ENCODE measurements at regions not wholly inside any gene's neighbourhood (a gene's known extent, or its start where the extent isn't known, plus 50 kb on each side); places are given as distances from the start of the nearest gene placed in this dataset.

DNA sequence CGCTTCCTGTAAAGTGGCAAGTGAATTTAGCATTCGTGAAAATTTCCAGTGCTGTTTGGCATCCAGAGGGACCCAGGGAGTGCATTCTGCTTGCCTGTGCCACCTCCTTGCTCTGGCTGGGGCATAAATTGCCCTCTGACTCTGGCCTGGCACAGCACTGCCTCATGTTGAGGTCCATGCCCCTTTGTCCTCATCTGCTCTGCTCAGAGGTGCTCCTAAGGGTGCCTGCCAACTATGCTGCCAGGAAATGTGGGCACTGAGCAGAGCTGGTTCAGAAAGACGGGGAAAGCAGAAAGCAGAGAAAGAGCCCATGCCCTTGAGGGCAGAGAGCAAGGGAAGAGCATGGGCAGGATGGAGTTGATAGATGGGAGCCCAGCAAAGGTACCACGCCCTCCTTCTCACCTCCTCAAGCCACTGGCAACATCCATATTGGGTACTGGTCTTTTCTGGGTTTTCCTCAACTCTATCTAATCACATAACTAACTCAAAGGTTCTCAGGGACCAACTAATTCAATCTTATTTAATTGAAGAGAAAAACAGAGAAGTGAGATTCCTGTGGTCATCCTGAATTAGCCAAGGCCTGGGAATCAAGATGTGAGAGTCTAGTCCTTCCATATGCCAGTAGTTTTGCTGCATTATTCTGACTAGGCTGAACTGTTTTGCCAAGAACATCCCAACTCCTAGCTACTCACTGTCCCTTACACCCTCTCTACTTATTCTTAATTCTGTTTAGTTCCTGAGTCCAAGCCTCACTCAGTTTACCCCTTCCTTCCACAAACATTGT is 441.5 kb upstream of the TNP1 start:
- no peak for DNase-seq (ENCODE audit: low read depth)

DNA sequence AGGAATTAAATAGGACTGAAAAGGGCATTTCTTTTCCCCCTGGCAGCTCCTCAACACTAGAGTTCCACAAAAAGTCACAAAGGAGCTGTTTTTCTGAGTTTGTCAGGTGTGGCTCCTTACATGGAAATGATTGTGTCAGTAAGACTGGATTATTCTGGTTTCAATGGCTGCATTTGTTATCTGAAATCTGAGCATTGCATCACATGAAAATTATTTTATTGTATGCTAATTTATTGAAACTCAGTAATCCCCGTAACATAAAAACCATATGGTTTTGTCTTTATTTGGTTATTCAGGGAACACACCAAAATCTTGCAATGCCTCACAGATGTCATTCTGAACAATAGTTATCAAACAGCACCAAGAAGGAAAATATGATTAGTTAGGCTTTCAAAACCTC is 439.7 kb upstream of the TNP1 start:
- no peak for DNase-seq (ENCODE audit: low read depth)

DNA sequence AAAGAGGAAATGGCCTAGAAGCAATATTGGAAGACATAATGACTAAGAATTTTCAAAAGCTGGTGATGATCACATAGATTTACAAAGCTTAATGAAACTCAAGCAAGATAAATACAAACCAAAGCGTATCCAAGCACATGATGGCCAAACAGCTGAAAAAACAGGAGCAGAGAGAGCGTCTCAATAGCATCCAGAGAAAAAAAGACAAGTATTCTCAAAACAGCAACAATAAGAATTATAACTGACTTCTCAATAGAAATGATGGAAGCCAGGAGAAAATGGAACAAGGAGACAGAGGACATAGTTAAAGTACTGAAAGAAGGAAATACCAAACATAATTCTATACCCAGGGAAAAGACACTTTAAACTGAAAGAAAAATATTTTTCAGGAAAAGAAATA is 437.2 kb upstream of the TNP1 start:
- no peak for DNase-seq (ENCODE audit: low read depth)

DNA sequence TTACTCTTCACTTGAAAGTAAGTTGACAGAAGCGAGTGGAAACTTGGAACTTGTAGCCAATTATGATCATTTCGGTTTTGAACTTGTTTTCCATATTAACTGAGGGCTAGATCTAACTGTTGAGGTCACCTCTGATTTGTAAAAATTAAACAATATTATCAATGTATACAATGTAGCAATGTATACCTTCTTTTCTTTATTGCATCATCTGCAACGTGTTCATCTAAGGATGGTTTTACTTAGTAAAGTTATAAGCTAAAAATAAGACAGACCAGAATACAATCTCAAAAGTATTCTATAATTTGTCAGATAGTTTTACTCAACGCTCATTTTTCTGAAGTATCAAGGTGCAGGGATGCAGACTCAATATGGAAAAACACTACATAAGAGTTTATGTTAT is 435.0 kb upstream of the TNP1 start:
- DNase-seq (ENCODE audit: low read depth) = no peak

DNA sequence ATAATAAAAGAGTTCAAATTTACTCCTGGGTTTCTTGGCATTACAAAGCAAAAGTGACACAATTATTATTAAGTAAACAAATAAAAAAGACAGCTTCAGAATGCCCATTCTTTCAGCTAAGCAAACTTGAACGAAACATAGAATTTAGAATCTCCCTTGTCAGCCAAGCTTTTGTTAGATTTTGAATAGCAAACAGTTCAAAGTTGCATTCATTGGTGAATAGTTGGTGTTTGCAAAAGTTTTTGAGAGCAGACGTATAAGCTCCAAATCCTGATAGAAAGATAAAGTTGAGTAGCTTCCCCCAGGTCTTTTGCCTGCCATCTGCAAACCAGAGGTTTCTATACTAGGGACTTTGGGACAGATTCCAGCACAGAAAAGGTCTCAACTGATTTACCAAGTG is 434.3 kb upstream of the TNP1 start:
- DNase-seq (ENCODE audit: low read depth) = no peak

DNA sequence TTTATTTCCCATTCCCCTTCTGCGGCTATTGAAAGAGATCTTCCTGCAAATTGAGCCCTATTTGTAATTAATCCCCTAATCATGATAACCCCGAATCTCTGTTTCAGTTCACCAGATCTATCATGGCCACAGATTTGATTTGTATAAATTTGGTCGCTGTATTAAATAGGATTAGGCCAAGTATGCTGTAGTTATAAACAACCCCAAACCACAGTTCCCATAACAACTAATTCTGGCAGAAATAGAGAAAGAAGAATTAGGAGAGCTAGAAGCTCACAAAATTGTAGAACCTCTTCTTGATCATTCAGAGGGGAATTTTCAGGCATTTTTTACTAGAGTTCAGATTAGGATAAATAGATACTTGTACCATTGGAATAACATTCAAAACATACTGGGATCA is 433.7 kb upstream of the TNP1 start:
- DNase-seq (ENCODE audit: low read depth) = no peak

DNA sequence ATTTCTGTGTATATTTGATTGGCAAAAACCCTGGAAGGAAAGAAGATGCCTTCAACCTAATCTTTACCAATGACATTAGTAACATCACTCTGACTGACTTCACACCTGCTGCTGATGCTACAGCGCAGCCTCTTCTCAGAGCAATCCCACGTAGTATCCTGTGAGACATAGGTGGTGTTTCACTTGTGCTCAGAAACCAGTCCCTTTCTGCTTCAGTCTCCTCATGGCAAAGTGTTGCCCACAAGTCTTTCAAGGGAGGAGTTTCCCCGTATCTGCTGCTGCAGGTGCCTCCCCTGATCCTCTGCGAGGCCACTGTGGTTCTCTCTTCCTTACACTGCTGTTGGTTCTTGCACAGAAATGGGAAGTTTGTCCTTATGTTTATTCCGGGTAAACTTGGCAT is 433.2 kb upstream of the TNP1 start:
- DNase-seq (ENCODE audit: low read depth) = no peak

DNA sequence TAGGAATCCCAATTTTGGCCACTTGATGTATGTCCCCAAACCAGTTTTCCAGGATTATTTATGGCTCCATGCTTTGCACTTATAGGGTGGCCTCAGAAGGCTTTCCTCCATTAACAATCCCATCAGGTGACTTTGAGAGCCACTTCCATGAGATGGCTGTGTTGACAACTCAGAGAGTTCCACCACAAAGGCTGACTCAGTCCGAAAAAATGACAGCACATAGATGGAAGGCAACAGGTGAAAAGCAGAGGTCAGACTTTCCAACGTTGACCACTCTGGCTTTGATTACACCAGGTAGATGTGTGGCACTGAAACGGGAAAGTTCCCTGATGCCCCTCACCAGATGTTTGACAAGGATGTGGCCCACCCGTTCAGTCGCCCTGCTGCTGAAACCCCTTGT is 431.4 kb upstream of the TNP1 start:
- no peak for DNase-seq (ENCODE audit: low read depth)

DNA sequence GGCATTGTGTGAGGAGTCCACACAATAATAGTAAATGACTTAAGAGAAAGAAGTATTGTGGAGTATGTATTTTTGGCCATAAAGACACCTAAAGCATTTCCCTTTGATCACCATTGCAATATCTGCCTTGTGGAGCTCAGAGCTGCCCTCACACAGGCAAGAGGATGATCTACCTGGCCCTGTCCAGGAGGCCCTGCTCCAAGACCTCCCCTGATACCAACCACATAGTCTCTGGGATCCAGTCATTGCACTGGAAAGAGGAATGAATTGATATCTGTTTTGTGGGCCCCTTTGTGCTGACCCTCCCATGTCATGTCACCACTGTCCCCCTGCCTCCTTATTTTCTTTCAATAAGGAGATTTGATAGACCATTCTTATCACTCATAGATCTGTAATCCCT is 430.6 kb upstream of the TNP1 start:
- DNase-seq (ENCODE audit: low read depth) = no peak

DNA sequence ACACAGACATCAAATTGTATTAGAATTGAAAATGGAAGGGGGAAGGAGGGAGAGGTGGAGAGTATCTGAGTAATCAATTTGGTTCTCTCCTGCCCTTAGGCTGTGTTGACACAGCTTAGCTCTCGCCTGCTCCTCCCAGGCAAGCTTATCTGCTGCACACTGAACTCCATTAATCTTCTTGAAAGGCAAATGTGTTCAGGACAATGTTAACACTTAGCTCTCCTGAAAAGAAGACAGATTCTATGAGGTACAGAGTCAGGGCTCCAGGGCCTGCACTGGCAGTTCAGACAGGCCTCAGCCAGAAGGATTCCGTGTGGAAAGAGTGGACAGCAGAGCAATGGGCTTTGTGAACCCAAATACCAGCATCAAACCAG is 430.0 kb upstream of the TNP1 start:
- no peak for DNase-seq (ENCODE audit: low read depth)

DNA sequence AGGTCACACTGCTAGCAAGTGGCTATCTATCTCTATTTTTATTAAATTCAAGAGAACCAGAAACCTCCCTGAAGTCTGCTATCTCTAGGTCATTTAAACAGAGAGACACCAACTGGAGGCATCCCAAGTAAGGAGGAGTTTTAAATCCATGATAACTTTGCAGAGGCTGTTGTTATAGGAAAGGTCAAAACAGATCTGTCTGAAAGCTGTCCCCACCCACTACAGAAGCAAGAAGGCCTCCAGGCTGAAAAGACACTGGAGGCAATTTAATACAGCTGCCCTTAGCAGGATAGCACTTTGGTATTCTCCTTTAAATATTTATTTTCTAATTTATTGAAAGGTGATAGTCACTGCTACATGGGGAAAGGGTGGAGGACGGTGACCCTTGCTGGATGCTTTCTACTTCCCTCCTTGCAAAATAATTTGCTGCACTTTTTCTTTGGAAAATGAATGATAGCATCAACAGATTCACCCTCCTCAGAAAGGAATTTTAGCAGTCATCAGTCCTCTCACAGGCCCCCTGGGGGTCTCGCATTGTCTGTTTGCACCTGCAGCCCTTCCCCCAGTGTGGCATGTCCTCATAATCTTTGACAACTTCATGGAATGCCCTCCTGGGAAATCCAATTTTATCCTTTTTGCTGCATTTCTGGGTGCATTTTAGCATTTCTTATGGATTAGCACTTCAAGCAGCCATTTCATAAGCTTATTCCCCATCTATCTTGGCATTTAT is 429.5 kb upstream of the TNP1 start:
- no peak for DNase-seq (ENCODE audit: low read depth)

DNA sequence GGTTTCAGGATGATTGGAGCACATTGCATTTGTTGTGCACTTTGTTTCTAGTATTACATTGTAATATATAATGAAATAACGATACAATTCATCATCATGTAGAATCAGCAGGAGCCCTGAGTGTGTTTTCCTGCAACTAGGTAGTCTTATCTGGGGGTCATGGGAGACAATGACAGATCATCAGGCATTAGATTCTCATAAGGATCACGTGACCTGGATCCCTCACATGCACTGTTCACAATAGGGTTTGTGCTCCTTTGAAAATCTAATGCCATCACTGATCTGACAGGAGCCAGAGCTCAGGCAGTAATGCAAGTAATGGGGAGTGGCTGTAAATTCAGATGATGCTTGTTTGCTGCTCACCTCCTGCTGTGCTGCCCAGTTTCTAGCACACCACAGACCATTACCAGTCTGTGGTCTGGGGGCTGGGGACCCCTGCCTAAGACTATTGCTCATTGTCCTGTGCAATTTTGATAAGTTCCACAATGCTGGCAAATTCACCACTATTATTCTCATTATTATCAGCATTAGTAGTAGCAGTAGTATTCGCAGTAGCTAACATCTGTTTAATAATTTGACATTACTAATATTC is 428.7 kb upstream of the TNP1 start:
- DNase-seq (ENCODE audit: low read depth) = no peak

DNA sequence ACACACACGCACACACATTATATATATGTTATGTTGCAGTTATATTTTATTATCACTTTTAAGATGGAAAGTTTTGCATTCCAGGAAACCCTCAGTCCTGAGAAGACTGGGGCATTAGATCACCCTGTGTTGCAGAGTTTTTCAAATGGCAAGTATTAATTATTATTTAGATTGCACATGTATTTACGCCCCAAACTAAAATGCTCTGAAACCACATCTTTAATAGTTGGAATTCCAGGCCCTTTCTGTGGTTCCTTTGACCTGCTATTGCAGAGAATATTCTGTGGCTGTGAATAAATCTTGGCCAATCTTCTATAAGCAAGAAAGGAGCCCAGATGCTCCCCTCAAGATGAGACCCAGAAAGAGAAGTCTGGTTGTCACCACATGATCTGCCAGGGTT is 427.0 kb upstream of the TNP1 start:
- no peak for DNase-seq (ENCODE audit: low read depth)

DNA sequence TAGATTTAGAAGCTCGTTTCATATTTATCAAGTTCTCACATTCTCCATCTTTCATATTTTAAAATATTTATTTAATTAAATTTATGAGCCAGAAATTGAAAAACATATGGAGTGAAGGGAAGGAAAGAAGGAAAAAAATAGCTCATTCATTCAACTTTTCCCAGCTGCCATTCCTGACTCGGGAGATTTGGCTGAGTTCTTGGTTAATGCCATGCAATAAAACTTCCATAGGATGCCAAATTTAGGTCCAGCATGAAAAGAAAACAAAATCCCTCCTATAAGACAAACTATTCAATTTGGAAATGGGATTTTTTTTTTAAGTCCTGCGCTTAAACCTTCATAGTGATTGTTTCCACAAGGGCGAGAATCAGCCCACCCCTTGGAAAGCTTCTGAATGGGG is 426.1 kb upstream of the TNP1 start:
- no peak for DNase-seq (ENCODE audit: low read depth)

DNA sequence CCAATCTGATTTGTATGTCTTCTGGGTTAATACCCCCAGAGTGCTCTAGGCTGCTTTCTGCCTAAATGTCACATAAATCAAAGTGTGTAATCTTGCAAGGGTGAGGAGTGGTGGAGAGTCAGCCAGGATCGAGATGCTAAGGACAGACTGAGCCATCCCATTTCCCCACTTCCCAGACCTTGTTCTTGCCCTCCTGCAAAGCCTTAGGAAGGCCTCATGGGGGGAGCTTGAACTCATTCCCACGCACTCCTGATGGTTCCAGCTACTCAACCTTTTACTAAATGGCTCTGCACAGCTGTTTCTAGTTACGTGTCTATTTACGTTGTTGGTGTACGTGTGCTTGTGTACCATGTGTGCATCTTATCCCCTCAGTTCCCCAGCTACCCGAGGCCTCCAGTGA is 423.6 kb upstream of the TNP1 start:
- no peak for DNase-seq (ENCODE audit: low read depth)

DNA sequence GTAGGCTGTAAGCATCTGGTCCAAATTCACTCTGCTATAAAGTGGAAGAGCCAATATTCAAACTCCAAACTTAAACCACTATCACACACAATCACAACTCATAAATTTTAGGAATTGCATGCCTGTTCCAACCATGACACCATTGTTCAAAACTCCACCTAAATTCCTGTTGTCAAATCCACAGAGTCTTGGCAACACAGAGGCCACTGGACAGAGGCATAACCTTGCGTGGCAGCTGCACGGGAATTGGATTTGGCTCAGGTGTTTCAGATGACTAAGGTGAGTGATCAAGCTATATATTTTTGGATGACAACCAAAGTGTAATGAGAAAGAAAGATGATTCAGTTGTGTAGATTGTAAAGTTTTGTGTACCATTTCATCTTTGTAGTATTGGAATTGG is 422.7 kb upstream of the TNP1 start:
- DNase-seq (ENCODE audit: low read depth) = no peak

DNA sequence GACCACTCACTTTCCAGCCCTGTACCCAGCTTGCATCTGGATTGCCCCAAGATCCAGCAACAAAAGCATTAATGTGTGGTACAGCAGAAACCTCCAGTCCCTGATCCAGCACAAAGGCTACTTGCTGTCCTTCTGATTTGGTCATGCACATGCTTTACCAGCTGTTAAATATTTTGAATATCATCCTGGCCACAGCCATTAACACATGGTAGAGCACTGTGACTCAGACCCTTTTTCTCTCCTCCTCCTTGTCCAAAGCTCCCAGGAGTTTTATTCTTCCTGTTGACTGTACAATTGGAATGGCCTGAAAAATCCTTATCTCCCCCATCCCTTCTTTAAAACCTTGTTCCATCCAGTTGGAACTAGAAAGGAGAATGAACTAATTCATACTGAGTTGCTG is 419.7 kb upstream of the TNP1 start:
- DNase-seq (ENCODE audit: low read depth) = no peak

DNA sequence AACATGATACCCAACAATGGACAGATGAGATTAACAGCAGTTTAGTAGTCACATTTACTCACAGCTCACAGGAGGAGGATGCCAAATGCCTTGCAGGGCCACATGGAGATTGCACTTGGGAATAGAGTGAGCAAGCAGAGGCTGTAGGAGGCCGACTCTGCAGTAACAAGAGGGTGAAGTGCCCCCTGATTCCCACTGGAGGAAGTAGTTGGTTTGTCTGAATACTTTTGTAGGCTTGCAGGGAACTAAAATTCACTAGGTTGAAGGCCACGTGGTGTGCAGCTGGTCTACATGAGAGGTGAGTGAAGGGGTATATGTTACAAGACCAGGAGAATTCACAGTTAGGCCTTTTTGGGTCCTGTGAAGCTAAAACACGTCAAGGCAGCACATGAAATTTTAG is 419.3 kb upstream of the TNP1 start:
- DNase-seq (ENCODE audit: low read depth) = no peak

DNA sequence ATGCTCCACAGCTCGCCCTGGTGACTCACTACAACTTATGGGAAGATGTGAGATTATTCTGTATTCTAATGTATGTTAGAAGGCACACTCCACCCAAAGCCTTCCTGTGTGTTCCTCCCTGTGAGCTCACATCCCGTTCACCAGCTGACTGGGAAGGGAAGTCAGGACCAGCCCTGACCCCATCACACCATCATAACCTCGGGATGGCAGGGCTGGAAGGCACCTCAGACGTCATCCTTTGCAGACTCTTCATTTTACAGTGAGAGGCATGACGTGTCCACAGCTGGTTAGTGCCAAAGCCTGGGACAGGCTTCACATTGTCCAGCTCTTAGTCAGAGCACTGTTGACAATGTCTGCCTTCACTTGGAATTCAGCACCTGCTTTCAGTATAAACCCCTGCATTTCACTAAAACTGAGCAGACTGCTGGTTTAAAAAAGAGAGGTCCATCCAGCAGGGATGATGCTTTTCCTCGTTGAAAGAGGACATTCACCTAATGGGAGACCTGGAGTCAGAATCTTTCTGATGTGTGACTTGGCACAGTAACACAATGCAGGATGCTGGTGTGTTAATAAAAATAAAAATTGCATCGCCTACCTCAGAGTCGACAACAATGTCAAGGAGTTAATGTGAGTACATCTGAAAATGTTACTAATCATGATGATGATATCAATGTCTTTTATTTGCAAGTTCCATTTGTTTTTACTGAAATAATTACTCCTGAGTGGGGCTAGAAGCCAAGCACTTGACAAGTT is 418.0 kb upstream of the TNP1 start:
- DNase-seq (ENCODE audit: low read depth) = no peak

DNA sequence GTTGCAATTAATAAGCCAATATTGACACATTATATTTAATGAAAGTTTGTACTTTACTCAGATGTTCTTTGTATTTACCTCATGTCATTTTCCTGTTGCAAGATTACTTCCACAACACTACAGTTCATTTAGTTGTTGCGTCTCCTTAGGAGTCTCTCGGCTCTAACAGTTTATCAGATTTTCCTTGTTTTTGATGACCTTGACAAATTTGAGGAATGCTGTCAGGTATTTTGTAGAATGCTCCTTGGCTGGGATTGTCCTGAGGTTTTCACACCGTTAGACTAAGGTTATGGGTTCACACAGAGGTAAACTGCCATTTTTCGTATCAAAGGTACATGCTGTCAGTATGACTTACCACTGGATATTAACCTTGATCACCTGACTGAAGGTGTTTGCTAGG is 416.6 kb upstream of the TNP1 start:
- no peak for DNase-seq (ENCODE audit: low read depth)

DNA sequence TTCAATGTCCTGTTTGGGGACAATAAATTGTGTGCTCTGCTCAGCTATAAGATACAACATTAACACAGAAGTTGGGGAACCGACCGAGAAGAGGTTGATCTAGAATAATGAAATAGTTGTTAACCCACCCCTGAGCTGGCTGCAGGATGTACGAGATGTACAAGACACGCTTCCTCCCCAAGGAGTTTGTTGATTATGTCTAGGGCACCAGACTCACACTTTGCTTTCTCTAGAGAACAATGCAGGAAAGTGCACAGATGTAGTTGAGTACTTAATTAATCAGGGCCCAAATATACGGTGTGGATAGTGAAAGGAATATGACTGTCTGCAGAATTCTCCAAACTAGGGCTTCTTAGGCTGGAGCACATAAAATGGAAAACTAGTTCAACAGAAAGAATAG is 415.2 kb upstream of the TNP1 start:
- DNase-seq (ENCODE audit: low read depth) = no peak

DNA sequence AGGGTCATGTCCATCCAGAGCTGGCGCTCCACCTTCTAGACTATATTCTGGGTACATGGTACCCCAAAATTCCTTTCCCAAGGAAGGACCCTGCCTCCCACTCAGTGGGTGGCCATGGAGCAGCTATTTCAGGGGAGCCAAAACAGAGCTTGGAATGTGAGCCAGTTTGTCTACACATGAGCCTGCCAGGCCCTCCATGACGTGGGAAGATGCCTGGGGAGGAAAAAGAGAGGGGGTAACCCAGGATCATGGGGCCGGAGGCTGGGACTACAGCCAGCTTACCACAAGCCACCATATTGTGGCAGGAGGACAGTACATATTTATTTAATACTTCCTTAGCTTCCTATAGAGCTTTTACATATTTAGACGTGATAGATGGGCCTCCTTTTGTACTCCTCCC is 414.7 kb upstream of the TNP1 start:
- no peak for DNase-seq (ENCODE audit: low read depth)

DNA sequence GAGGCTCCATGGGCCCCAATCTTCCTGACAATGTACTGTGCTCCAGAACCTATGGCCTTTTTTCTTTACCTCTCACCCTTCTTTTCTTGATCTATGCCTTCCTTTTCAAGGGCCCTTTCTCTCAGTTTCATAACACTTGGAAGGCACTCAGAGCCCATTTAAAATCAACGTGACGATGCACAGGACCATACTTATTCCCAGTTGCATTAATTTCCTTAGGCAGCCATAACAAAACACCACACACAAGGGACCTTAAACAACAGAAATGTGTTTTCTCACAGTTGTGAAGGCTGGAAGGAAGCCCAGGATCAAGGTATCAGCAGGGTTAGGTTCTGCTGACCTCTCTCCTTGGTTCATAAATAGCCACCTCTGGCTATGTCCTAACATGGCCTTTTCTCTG is 414.0 kb upstream of the TNP1 start:
- DNase-seq (ENCODE audit: low read depth) = no peak

All from stimulated activated CD8-positive, alpha-beta memory T cell treated with anti-CD3 and anti-CD28 coated beads, Interleukin-4, amount 100 ng/mL, for 24 hours (primary cell).